ENCODE measurements at regions not wholly inside any gene's neighbourhood (a gene's known extent, or its start where the extent isn't known, plus 50 kb on each side); places are given as distances from the start of the nearest gene placed in this dataset.

GRCh38 chr3:23044463-23044862 is 158.7 kb upstream of the UBE2E2 start:
- TF ChIP-seq, protein P1, sequence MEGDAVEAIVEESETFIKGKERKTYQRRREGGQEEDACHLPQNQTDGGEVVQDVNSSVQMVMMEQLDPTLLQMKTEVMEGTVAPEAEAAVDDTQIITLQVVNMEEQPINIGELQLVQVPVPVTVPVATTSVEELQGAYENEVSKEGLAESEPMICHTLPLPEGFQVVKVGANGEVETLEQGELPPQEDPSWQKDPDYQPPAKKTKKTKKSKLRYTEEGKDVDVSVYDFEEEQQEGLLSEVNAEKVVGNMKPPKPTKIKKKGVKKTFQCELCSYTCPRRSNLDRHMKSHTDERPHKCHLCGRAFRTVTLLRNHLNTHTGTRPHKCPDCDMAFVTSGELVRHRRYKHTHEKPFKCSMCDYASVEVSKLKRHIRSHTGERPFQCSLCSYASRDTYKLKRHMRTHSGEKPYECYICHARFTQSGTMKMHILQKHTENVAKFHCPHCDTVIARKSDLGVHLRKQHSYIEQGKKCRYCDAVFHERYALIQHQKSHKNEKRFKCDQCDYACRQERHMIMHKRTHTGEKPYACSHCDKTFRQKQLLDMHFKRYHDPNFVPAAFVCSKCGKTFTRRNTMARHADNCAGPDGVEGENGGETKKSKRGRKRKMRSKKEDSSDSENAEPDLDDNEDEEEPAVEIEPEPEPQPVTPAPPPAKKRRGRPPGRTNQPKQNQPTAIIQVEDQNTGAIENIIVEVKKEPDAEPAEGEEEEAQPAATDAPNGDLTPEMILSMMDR (conservative IDR thresholded peaks at IDR 0.05), result no peak
- Mint-ChIP-seq H3K27me3 (peaks cover 3% of the 10 kb centered on the region), H3K9me3 (peaks cover 16% of the 10 kb centered on the region), H3K4me1 (ENCODE audit: unreplicated experiment) (no peaks in the 10 kb centered on the region), H3K27ac (no peak overlapping the region), H3K36me3 (peaks cover 3% of the 10 kb centered on the region), H3K4me3 (no peak overlapping the region)
- DNase-seq (ENCODE audit: extremely low spot score, unreplicated experiment), result no peak

DNA sequence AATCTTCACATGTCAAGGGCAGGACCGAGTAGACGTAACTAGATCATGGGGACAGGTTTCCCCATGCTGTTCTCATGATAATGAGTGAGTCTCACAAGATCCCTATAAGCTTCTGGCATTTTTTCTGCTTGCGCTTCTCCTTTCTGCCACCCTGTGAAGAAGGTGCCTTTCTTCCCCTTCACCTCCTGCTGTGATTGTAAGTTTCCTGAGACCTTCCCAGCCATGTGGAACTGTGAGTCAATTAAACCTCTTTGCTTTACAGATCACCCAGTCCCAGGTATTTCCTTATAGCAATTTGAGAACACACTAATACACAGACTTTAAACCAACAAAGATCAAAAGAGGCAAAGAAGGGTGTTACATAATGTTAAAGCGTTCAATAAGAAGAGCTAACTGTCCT is 156.6 kb upstream of the UBE2E2 start:
- TF ChIP-seq, protein P1 (conservative IDR thresholded peaks at IDR 0.05), result no peak
- Mint-ChIP-seq H3K4me1 (ENCODE audit: unreplicated experiment) (no peaks in the 10 kb centered on the region), H3K27me3 (peaks cover 3% of the 10 kb centered on the region), H3K9me3 (peaks cover 16% of the 10 kb centered on the region), H3K27ac (no peak overlapping the region), H3K4me3 (no peak overlapping the region), H3K36me3 (peaks cover 3% of the 10 kb centered on the region)
- no peak for DNase-seq (ENCODE audit: extremely low spot score, unreplicated experiment)

DNA sequence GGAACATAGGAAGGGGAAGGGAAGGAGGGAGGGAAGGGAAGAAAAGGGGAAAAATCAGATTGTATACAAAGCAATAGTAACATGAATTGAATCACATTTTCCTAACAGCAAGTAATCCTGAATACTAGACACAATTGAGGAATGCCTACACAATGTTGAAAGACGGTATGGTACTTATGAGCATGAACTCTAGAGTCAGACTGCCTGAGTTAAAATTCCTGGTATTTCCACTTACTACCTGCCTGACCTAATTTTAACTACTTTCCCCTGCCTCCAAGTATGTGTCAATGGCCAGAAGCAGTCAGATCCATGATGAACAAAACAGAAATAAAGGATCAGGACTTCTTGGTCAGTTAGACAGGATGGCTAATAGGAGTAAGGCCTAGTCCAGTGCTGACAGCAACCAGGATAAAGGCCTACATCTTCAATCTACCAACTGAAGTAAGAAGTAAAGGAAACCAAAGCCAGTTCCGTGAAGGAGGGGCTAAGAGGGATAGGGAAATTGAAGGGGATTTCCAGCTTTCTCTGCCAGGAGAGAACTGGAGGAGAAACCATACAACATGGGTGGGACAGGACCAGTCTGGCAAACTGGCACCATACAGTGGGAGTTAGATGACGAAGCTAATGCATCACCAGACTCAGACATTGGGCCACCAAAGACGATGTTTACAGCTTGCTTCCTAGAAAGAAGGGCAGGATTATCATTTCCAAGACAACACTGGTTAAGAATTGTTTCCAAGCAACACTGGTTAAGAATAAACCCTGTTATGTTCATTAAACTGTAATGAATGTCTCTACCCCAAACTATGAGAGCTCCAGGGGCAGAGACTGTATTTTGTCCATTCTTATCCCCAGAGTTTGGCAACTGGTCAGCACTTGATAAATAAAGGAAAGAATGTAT is 151.6 kb upstream of the UBE2E2 start:
- Mint-ChIP-seq H3K4me1 (ENCODE audit: unreplicated experiment) (no peaks in the 10 kb centered on the region), H3K27ac (no peak overlapping the region), H3K9me3 (peaks cover 7% of the 10 kb centered on the region), H3K4me3 (no peak overlapping the region), H3K36me3 (no peaks in the 10 kb centered on the region), H3K27me3 (no peaks in the 10 kb centered on the region)
- TF ChIP-seq, protein P1 (conservative IDR thresholded peaks at IDR 0.05), result no peak
- DNase-seq (ENCODE audit: extremely low spot score, unreplicated experiment), result no peak

DNA sequence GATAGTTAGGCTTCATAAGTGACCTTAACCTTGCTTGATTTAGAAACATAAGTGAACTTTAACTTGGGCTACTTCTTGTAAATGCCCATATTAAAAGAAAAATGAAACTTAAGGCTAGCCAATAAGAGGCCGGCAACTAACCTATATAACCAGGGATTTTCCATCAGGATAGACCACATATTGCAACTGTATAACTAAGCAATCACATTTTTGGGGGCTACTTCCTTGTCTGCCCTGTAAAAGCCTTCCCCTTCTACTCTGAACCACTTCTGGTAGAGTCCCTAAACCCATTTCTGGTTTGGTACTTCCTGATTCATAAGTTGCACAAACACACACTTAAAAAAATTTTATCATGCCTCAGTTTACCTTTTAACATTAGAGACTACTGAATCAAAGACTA is 150.9 kb upstream of the UBE2E2 start:
- Mint-ChIP-seq H3K9me3 (peaks cover 2% of the 10 kb centered on the region), H3K36me3 (no peaks in the 10 kb centered on the region), H3K4me1 (ENCODE audit: unreplicated experiment) (no peaks in the 10 kb centered on the region), H3K4me3 (no peak overlapping the region), H3K27ac (no peak overlapping the region), H3K27me3 (no peaks in the 10 kb centered on the region)
- TF ChIP-seq, protein P1 (conservative IDR thresholded peaks at IDR 0.05), result no peak
- no peak for DNase-seq (ENCODE audit: extremely low spot score, unreplicated experiment)

DNA sequence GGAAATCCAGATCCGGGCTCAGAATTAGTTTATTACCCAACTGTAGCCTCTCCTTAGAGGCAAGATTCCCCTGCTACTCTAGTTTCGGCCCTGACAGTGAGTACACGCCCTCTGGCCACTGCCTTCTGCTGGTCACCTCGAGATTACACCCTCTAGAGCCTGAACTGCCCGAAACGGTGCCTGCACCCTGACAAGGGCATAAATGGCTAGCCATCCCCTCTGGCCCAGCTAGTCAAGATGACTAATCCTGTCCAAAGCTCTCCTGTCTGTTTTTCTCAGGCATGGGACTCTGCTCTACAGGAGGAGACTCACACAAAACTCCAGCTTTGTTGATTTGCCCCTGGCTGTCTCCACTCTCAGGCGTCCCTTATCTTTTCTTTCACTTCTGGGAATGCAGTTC is 150.5 kb upstream of the UBE2E2 start:
- Mint-ChIP-seq H3K27ac (no peak overlapping the region), H3K9me3 (no peaks in the 10 kb centered on the region), H3K36me3 (no peaks in the 10 kb centered on the region), H3K27me3 (no peaks in the 10 kb centered on the region), H3K4me3 (no peak overlapping the region), H3K4me1 (ENCODE audit: unreplicated experiment) (no peaks in the 10 kb centered on the region)
- TF ChIP-seq, protein P1 (conservative IDR thresholded peaks at IDR 0.05), result no peak
- DNase-seq (ENCODE audit: extremely low spot score, unreplicated experiment), result no peak
